RCC 7860 (cell line): ENCODE measurements at regions not wholly inside any gene's neighbourhood (a gene's known extent, or its start where the extent isn't known, plus 50 kb on each side); places are given as distances from the start of the nearest gene placed in this dataset.
"Not testable (repeated sequence)": the region's sequence is repeated elsewhere in the genome, so short reads cannot be mapped to it uniquely, and the experiment has no call there.

Experiments
- DNase-seq: peaks from one replicate; pipeline ENCODE4 v3.0.0-alpha.2; 2015; ENCODE audit warnings: low spot score
- FAIRE-seq: peaks from 2 replicates; lab custom pipeline; 2012; peaks lifted over from hg19 to GRCh38; lab: Jason Lieb, UNC

DNA sequence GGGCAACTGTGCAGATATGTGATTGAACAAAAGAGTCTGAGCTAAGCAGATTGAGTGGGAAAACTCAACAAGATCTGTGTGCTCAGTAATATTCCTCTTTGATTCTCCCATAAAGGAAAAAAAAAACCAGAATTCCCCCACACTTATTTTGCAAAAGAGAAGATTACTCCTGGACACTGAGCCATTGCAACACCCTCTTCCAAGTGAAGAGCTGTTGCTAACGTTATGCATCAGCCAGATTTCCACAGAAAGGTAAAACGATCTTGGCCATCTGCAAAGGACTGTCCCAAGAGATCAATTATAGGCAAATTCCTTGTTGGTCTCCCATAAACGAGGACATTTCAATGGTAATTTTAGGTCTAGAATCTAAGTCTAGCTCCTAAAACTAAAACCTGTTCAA lies 587.7 kb downstream of the C12orf50 start:
- no peak for DNase-seq
- FAIRE-seq, result no peak

DNA sequence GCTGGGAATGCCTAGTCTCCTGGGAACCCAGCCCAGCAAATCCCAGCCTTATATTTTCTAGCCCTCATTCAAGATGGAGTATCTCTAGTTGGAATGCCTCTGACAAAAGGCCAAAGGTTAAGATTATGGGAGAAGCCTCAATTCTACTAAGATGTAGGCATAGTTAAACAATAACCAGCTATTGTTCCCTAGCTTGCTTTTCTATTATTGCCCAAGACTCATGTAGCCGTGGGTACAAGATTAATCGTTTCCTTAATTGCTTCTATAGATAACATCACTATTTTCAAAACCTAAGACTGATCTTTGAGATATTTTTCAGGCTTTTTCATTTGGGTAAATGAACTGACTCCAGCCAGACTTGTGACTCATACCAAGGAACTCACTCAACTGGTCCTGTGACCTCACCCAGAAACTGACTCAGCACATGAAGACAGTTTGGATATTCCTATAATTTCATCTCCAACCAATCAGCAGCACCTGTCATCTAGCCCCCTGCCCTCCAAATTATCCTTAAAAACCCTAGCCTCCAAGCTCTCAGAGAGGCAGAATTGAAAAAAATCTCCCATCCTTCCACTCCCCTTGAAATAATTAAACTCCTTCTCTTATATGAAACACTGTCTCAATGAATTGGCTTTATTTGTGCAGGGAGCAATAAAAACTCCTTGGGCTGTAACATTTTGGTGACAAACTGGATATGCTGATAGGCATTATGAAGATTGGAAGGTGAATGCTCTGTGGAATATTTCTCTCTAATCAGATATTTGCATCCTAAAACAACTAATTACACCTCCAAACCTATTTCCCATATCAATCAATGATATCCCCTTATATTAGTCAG lies 589.0 kb downstream of the C12orf50 start:
- DNase-seq (peak; percentile 99), FAIRE-seq (peak; percentile 99)

GRCh38 chr12:87430444-87430843 lies 598.8 kb downstream of the C12orf50 start:
- FAIRE-seq, result no peak
- DNase-seq, result no peak

DNA sequence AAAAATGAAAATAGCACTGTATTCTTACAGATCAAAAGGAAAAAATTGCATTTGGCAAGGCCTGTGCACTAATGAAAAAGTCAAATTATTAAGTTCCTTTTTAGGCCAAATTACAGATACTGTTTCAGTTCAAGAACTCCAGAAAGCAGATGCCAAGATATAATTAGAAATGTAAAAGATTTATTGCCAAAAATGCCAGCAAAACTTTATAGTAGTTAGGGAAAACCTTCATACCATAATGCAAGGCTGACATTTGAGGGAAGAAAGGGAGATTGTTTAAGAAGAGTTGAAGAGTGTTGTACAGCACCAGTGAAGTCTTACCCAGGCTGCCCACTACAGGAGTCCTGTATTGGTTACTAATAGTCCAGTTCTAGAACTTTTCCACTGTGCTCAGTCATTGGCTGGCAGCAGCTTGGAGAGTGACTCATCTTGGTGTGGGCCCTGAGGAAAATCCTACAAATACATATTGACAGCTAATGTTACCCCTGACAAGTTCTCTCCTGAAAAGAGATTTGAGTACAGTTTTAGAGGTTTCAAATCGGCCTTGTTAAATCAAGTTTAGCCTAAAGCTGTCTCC lies 600.4 kb downstream of the C12orf50 start:
- DNase-seq (no peak), FAIRE-seq (no peak)

- no peak for FAIRE-seq
- DNase-seq, result no peak
These were observed 601.4 kb downstream of the C12orf50 start for GRCh38 chr12:87427770-87428169.

DNA sequence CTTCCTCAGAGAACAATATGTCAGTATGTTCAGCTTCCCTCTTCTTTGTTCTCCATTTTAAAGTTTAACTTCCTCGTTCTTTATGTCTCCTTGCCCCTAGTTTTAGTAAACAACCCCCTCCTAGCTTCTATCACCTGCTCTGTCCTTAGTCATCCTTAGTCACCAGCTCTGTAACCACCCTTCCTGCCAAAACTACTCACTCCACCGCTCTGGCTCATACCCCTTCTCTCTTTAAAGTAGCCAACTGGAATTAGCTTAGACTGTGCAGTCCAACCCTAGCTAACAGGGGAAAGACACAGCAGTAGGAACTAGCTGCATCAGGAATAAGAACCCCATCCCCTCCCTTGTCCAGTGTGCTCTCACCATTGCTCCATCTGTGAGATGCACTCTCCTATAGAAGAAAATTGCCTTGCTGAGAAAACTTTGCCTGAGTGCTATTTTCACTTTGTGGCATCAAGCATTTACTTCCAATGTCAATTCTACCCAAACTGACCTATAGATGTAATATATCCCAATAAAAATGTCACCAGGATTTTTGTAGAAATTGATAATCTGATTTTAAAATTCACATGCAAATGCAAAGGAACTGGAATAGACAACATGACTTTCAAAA lies 603.2 kb downstream of the C12orf50 start:
- peak; percentile 47 for DNase-seq
- no peak for FAIRE-seq

DNA sequence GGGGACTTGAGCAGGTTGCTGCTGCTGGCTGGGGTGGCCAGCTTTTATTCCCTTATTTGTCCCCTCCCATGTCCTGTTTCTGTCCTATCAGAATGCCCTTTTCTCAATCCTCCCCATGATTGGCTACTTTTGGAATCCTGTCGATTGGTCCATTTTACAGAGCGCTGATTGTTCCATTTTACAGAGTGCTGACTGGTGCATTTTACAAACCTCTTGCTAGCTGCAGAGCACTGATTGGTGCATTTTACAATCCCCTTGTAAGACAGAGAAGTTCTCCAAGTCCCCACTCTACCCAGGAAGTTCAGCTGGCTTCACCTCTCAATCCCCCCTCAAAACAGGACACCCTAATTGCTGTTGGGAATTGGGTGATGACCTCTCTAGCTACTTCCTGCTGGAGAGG lies 608.0 kb downstream of the C12orf50 start:
- FAIRE-seq, DNase-seq: not testable (repeated sequence)

DNA sequence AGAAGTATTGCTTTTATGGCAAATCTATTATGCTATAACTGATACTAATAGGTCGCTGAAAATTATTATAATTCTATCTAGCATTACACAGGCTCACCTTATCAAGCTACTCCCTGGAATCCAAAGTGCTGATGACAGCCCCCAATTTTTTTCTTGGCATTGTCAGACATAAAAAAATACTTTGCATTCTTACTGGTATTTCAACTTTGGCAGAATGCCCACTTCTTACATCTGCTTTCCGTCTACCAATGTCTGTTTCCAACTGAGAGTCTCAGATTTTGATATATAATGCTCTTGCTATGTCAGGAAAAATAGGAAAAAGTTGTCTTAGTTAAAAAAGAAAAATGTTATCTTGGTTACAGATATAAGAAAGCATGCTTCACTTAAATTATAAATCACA lies 615.4 kb downstream of the C12orf50 start:
- DNase-seq (no peak), FAIRE-seq (no peak)

- no peak for DNase-seq
These were observed 622.3 kb downstream of the C12orf50 start for GRCh38 chr12:87406926-87407325.

DNA sequence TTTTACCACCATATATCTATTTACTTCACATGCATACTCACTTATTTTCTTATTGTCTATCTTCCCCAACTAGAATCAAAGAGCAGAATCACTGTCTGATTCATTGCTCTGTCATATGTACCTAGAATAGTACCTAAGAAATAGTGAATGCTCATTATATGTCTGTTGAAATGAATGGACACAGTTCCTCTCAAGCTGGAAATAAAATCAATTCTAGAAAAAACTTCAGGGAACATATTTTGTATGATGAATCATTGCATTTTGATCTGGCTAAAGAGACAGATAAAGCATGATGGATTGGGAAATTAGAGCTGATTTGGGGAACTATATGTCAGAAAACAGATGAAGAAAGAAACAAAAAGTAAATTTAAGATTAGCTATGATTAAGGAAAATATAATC lies 623.3 kb downstream of the C12orf50 start:
- DNase-seq (no peak), FAIRE-seq (no peak)

More at GRCh38 chr12:87406926-87407325, 622.3 kb downstream of the C12orf50 start:
- FAIRE-seq, result no peak

DNA sequence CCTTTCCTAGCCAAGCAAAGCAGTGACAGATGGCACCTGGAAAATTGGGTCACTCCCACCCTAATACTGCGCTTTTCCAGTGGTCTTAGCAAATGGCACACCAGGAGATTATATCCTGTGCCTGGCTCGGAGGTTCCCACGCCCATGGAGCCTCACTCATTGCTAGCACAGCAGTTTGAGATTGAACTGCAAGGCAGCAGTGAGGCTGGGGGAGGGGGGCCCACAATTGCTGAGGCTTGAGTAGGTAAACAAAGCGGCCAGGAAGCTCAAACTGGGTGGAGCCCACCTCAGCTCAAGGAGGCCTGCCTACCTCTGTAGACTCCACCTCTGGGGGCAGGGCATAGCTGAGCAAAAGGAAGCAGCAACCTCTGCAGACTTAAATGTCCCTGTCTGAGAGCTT lies 635.0 kb downstream of the C12orf50 start:
- not testable (repeated sequence) for FAIRE-seq, DNase-seq

GRCh38 chr12:87388376-87388775 lies 640.8 kb downstream of the C12orf50 start:
- no peak for FAIRE-seq
- DNase-seq, result no peak

- no peak for DNase-seq
- no peak for FAIRE-seq
These were observed 643.9 kb downstream of the C12orf50 start for GRCh38 chr12:87385322-87385721.

GRCh38 chr12:87384226-87384625 lies 645.0 kb downstream of the C12orf50 start:
- DNase-seq (no peak), FAIRE-seq (no peak)

GRCh38 chr12:87383680-87384079 lies 645.5 kb downstream of the C12orf50 start:
- DNase-seq (no peak), FAIRE-seq (no peak)

DNA sequence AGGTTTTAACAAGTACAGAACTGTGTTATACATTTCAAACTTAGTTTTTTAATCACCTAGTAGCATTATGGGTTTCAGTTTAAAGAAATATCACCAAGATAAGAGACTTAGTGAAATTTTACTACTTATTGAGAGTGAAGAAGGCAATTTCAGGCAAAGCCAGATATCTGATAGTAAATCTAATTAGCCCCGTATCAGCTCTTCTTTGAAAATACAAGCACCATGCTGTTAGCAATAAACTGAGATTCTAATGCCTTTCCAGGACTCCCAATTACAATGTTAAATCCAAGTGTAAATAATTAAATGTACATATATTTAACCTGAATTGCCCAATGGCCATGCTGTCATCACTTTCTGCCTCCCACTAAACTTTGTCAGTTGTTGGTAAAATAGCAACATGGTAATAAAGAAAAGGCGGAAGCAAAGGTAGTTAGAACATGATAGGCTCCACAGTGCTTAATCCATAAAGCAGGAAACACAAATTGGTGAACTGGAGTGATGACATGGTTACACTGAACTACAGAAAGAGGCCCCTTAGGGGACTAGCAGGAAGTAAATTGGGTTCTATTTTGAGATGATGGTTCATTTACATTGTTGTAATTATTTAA lies 646.1 kb downstream of the C12orf50 start:
- FAIRE-seq (no peak), DNase-seq (no peak)

DNA sequence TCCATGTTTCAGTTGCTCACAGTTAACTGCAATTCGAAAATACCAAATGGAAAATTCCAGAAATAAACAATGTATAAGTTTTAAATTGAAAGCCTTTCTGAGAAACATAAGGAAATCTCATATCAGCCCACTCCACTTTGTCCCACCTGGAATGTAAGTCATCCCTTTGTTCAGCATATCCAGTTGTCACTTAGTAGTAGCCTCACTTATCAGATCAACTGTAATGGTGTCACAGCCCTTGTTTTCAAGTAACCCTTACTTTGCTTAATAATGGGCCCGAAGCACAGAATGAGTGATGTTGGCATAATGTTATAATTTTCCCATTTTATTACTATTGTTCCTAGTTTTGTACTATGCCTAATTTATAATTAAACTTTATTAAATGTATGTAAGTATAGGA lies 646.8 kb downstream of the C12orf50 start:
- FAIRE-seq (no peak), DNase-seq (no peak)

DNA sequence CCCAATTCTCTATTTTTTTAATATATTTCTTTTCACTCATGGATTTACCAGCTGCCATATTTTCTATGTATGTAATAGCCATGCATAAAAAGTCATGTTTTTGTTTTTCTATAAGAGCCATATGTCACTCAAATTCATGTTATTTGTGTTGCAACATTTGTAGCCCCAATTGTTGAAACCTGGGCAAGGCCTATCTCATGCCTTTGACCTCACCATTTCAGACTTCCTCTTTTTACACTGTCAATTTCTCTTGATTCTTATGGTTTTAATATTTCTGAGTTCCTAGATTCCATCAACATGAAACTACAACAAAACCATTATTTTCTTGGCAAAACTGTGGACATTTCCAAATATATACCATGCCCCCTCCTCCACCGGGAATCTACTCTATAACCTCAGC lies 647.5 kb downstream of the C12orf50 start:
- DNase-seq (no peak), FAIRE-seq (no peak)

DNA sequence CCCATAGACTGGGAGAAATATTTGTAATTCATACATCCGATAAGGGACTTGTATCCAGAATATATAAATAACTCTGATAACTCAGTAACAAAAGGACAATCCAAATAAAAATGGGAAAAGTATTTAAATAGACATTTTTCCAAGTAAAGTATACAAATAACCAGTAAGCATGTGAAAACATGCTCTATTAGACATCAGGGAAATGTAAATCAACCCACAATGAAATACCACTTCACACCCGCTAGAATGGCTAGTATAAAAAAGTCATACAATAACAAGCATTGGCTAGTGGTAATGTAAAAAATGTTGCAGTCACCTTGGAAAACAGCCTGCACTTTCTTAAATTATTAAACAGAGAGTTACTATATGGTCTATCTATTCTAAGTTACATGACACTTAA lies 650.7 kb downstream of the C12orf50 start:
- DNase-seq, result no peak
- no peak for FAIRE-seq

DNA sequence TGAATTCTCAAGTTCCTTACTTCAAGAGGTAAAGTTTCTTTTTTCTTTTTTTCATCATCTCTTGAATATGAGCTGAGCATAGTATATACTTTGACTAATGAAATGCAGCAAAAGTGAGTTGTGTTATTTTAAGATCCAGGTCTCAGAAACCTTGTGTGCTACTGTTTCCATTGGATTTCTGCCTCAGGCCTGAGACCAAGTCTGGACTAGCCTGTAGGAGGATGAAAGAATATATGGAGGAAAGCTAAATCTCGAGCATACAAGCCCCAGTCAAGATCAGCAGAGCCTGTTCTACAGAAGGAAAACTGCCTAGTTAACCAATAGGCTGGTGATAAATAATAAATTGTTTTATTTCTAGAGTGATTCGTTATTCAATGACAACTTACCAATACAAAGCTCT lies 652.5 kb downstream of the C12orf50 start:
- FAIRE-seq, result no peak
- no peak for DNase-seq

GRCh38 chr12:87369161-87369560 lies 660.0 kb downstream of the C12orf50 start:
- DNase-seq (no peak), FAIRE-seq (no peak)

DNA sequence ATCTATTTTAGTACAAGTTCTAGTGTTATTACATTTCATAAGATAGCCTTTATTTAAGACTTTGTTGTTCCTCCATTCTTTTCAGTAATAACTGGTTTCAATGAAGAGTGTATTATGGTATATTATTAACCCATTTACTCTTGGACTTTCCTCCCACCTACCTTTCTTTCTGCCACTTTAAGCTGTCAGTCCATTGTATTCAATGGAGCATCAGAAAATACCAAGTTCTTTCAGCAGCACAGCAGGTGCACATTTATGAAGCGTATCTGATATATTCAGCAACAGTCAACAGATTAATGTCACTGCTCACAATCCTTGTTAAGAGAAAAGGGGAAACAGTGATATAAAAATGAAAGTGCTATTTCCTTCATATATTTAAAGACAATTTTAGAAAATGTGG lies 660.9 kb downstream of the C12orf50 start:
- no peak for DNase-seq
- no peak for FAIRE-seq
